ENCODE measurements at regions not wholly inside any gene's neighbourhood (a gene's known extent, or its start where the extent isn't known, plus 50 kb on each side); places are given as distances from the start of the nearest gene placed in this dataset.

DNA sequence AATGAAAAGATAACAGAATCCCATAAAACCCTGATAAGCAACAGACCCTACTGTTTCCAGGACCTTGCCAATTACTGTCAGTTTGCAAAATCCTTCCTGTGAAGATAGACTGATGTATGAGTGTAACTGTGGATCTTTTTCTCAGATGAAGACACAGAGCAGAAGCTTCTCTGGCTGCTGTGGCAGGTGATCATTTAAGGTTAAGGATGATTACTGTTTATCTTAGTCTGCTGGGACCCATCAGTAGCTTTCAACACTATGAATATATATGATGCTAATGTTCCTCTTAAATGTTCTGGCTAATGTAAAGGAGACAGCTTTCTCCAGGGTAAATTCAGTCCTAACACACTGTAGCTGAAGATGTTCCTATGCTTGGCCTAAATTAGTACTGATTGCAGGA lies 56.0 kb upstream of the CTTNBP2 start:
- DNase-seq (ENCODE audit: low spot score), result no peak
- no peak overlapping the region for H3K27ac ChIP-seq
- ChIA-PET POLR2A (ENCODE audit: low non-redundant PET) (no interaction called here), CTCF (interaction anchor here (1.0 kb wide), 1 partner anchor 8 kb away, joined by 4 read pairs; no protein-coding TSS in a partner anchor)
- TF ChIP-seq, protein P1, sequence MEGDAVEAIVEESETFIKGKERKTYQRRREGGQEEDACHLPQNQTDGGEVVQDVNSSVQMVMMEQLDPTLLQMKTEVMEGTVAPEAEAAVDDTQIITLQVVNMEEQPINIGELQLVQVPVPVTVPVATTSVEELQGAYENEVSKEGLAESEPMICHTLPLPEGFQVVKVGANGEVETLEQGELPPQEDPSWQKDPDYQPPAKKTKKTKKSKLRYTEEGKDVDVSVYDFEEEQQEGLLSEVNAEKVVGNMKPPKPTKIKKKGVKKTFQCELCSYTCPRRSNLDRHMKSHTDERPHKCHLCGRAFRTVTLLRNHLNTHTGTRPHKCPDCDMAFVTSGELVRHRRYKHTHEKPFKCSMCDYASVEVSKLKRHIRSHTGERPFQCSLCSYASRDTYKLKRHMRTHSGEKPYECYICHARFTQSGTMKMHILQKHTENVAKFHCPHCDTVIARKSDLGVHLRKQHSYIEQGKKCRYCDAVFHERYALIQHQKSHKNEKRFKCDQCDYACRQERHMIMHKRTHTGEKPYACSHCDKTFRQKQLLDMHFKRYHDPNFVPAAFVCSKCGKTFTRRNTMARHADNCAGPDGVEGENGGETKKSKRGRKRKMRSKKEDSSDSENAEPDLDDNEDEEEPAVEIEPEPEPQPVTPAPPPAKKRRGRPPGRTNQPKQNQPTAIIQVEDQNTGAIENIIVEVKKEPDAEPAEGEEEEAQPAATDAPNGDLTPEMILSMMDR (conservative IDR thresholded peaks at IDR 0.05; ENCODE audit: low read depth), result no peak

DNA sequence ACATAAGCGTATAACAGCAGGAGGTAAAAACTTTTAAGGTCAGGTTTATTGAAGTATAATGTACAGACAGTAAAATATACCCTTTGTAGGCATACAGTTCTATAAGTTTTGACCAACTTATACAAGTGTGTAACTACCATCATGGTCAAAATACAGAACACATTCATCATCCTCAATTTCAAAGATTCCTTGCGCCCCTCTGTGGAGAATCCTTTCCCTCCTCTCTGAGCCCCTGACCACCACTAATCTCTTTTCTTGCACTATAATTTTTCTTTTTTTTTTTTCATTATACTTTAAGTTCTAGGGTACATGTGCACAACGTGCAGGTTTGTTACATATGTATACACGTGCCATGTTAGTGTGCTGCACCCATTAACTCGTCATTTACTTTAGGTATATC lies 58.1 kb upstream of the CTTNBP2 start:
- TF ChIP-seq, protein P1 (conservative IDR thresholded peaks at IDR 0.05; ENCODE audit: low read depth), result no peak
- CTCF ChIA-PET, result no interaction called here
- no peak for DNase-seq (ENCODE audit: low spot score)
- POLR2A ChIA-PET (ENCODE audit: low non-redundant PET), result no interaction called here
- no peak overlapping the region for H3K27ac ChIP-seq

DNA sequence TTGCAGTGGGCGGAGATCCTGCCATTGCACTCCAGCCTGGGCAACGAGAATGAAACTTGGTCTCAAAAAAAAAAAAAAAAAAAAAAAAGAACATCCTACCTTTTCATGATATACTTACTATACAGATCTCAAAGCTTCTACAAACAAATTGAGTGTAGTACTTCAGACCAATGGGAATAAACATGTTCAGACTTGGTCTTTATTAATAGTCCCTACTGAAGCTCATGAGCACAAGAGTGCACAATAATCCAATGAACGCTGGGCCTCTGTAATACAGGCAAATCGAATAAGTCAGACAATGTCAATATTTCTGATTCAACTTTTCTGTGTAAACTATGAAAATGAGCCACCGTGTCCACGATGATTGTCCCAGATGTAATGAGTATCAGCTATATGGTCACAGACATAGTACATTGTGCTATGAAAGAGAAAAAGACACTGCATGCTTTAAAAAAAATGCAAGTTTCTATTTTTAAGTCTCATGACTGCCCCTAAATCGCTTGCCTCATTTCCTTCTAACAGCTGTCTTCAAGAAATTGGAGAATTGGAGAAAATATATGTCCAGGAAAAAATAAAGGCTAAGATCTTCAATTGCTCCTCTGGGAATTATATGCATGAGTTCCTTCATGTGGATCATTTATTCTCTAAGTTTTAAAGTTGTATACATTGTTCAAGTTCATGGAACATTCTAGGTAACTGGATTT lies 64.0 kb upstream of the CTTNBP2 start:
- POLR2A ChIA-PET (ENCODE audit: low non-redundant PET), result no interaction called here
- no peak overlapping the region for H3K27ac ChIP-seq
- no peak for DNase-seq (ENCODE audit: low spot score)
- TF ChIP-seq, protein P1 (conservative IDR thresholded peaks at IDR 0.05; ENCODE audit: low read depth), result no peak
- CTCF ChIA-PET, result interaction anchor here (0.7 to 0.8 kb wide), 2 partner anchors 8 to 16 kb away, joined by 3 to 4 read pairs; no protein-coding TSS in a partner anchor

DNA sequence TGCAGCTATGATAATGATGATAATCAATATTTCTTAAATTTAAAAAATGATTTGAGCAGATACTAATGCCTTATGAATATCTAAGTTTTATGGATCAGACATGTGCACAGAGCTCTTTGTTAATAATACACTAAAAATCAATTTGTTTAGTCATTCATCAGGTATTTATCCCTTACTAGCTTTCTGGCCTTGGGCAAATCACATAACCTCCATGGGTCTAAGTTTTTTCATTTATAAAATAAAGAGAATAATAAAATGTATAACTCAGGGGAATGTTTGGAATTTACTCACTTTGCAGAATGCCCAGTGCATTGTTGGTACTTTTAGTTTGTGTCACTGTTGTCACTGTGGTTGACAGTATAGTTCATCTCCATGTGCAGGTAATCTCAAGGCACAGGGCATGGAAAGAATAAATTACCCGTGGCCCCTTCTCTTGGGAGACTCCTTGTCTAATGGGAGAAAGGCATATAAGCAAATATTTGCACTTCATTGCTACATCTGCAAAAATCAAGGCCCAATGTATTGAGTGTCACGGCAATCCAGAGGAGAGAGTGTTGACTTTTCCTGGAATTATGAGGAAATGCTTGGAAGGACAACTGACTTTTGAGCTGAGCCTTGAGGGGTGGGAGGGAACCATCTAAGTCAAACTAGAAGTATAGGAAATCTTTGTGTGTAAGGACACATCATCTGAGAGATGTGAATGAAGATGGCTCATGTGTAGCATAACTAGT lies 64.7 kb upstream of the CTTNBP2 start:
- TF ChIP-seq, protein P1 (conservative IDR thresholded peaks at IDR 0.05; ENCODE audit: low read depth), result no peak
- POLR2A ChIA-PET (ENCODE audit: low non-redundant PET), result no interaction called here
- no peak overlapping the region for H3K27ac ChIP-seq
- CTCF ChIA-PET, result interaction anchor here (0.8 kb wide), 1 partner anchor 15 kb away, joined by 3 read pairs; no protein-coding TSS in a partner anchor
- no peak for DNase-seq (ENCODE audit: low spot score)

DNA sequence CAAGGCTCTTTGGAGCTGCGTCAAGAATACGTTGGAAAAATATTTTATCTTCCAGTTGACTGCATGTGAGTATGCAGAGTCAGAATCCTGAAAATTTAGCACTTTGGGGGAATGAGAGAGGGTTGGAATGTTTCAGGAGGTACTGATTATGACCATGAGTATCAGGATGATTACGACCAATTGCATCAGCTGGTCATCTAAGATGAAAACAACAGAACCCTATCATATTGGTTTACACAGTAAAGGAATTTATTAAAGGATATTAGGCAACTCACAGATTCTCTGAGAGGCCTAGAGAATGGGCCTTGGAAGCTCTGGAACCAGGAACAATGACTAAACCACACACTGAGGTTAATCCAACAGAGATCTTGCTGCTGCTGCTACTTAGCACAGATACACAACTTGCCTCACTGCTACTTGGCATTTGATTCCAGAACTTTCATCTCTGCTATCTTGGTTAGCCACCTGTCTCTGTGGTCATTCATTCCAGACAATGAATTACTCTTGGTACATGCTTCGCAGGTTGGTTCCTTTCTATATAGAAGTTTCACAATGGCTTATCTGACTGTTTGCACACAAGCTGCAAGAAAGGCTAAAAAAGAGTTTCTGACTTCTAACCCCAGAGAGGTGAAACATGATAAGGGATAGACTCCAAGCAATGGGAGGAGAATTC lies 68.0 kb upstream of the CTTNBP2 start:
- DNase-seq (ENCODE audit: low spot score), result no peak
- no peak overlapping the region for H3K27ac ChIP-seq
- POLR2A ChIA-PET (ENCODE audit: low non-redundant PET), result no interaction called here
- TF ChIP-seq, protein P1 (conservative IDR thresholded peaks at IDR 0.05; ENCODE audit: low read depth), result no peak
- CTCF ChIA-PET, result no interaction called here

DNA sequence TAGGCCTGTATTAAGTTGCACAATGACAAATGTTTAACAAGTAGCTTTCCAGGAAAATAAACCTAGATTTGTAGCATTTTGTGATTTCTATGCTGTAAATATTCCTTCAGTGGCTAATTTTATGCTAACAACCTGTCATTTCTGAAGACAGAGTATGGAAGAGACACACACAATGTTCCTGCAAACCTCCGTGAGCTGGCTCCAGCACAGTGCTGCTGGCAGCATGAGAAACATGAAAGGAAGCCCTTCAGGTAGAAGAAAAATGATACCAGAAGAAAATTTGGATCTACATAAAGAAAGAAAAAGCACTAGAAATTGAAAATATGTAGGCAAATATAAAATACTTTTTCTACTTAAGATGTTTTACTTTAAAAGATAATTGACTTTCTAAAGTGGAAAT lies 69.5 kb upstream of the CTTNBP2 start:
- POLR2A ChIA-PET (ENCODE audit: low non-redundant PET), result no interaction called here
- no peak for DNase-seq (ENCODE audit: low spot score)
- TF ChIP-seq, protein P1 (conservative IDR thresholded peaks at IDR 0.05; ENCODE audit: low read depth), result no peak
- H3K27ac ChIP-seq, result no peak overlapping the region
- CTCF ChIA-PET, result no interaction called here
